ENCODE measurements at regions not wholly inside any gene's neighbourhood (a gene's known extent, or its start where the extent isn't known, plus 50 kb on each side); places are given as distances from the start of the nearest gene placed in this dataset.

- TF ChIP-seq ZNF274 (IDR thresholded peaks at IDR 0.05; ENCODE audit: low read depth, low read length) (no peak), YY1 (IDR thresholded peaks at IDR 0.05; ENCODE audit: insufficient read depth, insufficient read length) (no peak), SUZ12 (IDR thresholded peaks at IDR 0.05; ENCODE audit: extremely low read depth, insufficient read depth, insufficient read length) (no peak)
Measured at GRCh38 chr1:229111703-229112319, 159.1 kb upstream of the RAB4A start.

Measured in NT2/D1 (cell line).